ENCODE measurements at regions not wholly inside any gene's neighbourhood (a gene's known extent, or its start where the extent isn't known, plus 50 kb on each side); places are given as distances from the start of the nearest gene placed in this dataset.

DNA sequence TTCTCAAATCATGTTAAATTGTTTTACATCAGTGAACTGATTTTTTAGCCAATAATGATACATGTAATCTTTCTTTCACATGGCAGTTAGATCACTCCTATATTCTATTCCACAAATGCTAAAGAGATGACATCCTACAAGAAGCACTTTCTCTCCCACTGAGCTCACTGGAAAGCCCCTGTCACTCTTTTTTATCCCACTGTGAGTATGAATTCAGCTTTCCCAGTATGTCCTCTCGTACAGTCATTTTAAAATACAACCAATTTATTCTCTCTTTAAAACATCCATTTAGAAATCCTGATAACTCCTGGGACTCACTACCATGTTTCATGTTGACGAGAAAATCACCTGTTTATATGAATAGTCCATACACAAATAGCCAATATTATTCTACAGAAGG is 599.9 kb downstream of the SEMA5A start:
- H3K27ac ChIP-seq (ENCODE audit: low read depth in 2 of 2, low read length in 1 of 2): no peak overlapping the region
- 56 to 73% methylated on average over 2 of the region's 2 CpGs for WGBS, 2 donors
- no peaks in the 10 kb centered on the region for H3K27me3 ChIP-seq (ENCODE audit: control insufficient read depth in 1 of 2, insufficient read depth in 2 of 2, low read length in 2 of 2)
- no peak overlapping the region for H3K4me3 ChIP-seq (ENCODE audit: low read depth in 1 of 2, low read length in 2 of 2)
- H3K4me1 ChIP-seq (ENCODE audit: control insufficient read depth in 2 of 2, insufficient read depth in 2 of 2, low read length in 1 of 2): no peaks in the 10 kb centered on the region
- H3K9me3 ChIP-seq (ENCODE audit: control insufficient read depth in 2 of 2, insufficient read depth in 1 of 2, low read depth in 1 of 2, low read length in 1 of 2): no peaks in the 10 kb centered on the region
- H3K36me3 ChIP-seq (ENCODE audit: control insufficient read depth in 2 of 2, insufficient read depth in 2 of 2, low read length in 1 of 2): no peaks in the 10 kb centered on the region

DNA sequence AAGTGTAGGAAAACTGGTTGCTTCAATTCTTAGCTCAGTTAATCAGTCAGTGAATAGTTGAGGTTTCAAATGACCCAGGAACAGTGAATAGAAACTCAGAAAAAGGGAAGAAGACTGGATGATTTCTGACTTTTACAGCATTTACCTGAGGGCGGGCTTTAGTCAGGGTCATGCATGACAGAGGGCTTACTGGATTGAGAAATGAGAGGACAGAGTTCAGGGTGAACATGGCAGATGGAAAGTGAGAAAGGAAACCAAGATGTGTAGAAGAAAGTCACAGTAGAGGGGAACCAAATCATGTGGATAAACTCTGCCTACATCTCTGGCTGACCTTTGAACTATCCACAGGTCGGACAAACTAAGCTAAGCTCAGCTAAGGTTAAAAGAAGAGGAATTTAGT is 596.0 kb downstream of the SEMA5A start:
- H3K4me3 ChIP-seq (ENCODE audit: low read depth in 1 of 2, low read length in 2 of 2): no peak overlapping the region
- H3K4me1 ChIP-seq (ENCODE audit: control insufficient read depth in 2 of 2, insufficient read depth in 2 of 2, low read length in 1 of 2): no peaks in the 10 kb centered on the region
- 57 to 65% methylated on average over 2 of the region's 2 CpGs for WGBS, 2 donors
- H3K27me3 ChIP-seq (ENCODE audit: control insufficient read depth in 1 of 2, insufficient read depth in 2 of 2, low read length in 2 of 2): no peaks in the 10 kb centered on the region
- no peaks in the 10 kb centered on the region for H3K36me3 ChIP-seq (ENCODE audit: control insufficient read depth in 2 of 2, insufficient read depth in 2 of 2, low read length in 1 of 2)
- no peak overlapping the region for H3K27ac ChIP-seq (ENCODE audit: low read depth in 2 of 2, low read length in 1 of 2)
- no peaks in the 10 kb centered on the region for H3K9me3 ChIP-seq (ENCODE audit: control insufficient read depth in 2 of 2, insufficient read depth in 1 of 2, low read depth in 1 of 2, low read length in 1 of 2)

DNA sequence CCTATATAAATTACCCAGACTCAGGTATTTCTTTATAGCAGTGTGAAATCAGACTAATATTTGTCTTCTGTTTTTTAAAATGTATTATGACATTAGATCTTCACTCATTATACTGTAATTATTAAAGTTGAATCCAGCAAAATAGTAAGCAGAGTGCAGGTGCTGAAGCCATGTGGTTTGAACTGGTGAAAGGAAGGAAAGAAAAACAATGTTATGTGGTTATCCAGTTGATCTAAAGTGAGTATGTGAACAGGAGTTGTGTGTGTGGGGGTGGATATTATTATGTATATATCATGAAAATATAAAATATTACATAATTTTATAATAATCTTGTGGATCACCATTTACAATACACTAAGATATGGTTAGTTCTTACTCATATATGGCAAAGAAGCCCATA is 593.7 kb downstream of the SEMA5A start:
- no peaks in the 10 kb centered on the region for H3K27me3 ChIP-seq (ENCODE audit: control insufficient read depth in 1 of 2, insufficient read depth in 2 of 2, low read length in 2 of 2)
- no peak overlapping the region for H3K27ac ChIP-seq (ENCODE audit: low read depth in 2 of 2, low read length in 1 of 2)
- H3K4me3 ChIP-seq (ENCODE audit: low read depth in 1 of 2, low read length in 2 of 2): no peak overlapping the region
- no peaks in the 10 kb centered on the region for H3K9me3 ChIP-seq (ENCODE audit: control insufficient read depth in 2 of 2, insufficient read depth in 1 of 2, low read depth in 1 of 2, low read length in 1 of 2)
- H3K36me3 ChIP-seq (ENCODE audit: control insufficient read depth in 2 of 2, insufficient read depth in 2 of 2, low read length in 1 of 2): no peaks in the 10 kb centered on the region
- no peaks in the 10 kb centered on the region for H3K4me1 ChIP-seq (ENCODE audit: control insufficient read depth in 2 of 2, insufficient read depth in 2 of 2, low read length in 1 of 2)

DNA sequence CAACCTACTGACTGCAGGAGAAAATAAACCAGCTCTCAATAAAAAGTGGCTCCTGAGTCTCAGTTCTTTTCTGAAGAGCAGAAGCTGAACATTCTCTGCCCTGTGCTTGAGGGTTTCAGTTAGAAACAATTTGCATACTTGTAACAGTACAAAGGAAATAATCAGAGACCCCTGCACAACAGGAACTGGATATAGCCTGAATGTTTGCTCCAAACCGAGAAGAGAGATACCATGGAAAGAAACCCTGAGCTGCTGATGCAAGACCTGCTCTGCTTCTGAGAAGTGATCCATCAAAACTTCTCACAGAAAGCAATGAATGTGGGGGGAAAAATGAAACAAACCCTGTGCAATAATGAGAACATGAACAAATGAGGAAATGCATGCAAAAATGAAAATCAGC is 592.9 kb downstream of the SEMA5A start:
- H3K27me3 ChIP-seq (ENCODE audit: control insufficient read depth in 1 of 2, insufficient read depth in 2 of 2, low read length in 2 of 2): no peaks in the 10 kb centered on the region
- H3K4me1 ChIP-seq (ENCODE audit: control insufficient read depth in 2 of 2, insufficient read depth in 2 of 2, low read length in 1 of 2): no peaks in the 10 kb centered on the region
- no peak overlapping the region for H3K27ac ChIP-seq (ENCODE audit: low read depth in 2 of 2, low read length in 1 of 2)
- WGBS, 2 donors: 24 to 58% methylated on average over 1 of the region's 1 CpG
- H3K4me3 ChIP-seq (ENCODE audit: low read depth in 1 of 2, low read length in 2 of 2): no peak overlapping the region
- no peaks in the 10 kb centered on the region for H3K9me3 ChIP-seq (ENCODE audit: control insufficient read depth in 2 of 2, insufficient read depth in 1 of 2, low read depth in 1 of 2, low read length in 1 of 2)
- no peaks in the 10 kb centered on the region for H3K36me3 ChIP-seq (ENCODE audit: control insufficient read depth in 2 of 2, insufficient read depth in 2 of 2, low read length in 1 of 2)

DNA sequence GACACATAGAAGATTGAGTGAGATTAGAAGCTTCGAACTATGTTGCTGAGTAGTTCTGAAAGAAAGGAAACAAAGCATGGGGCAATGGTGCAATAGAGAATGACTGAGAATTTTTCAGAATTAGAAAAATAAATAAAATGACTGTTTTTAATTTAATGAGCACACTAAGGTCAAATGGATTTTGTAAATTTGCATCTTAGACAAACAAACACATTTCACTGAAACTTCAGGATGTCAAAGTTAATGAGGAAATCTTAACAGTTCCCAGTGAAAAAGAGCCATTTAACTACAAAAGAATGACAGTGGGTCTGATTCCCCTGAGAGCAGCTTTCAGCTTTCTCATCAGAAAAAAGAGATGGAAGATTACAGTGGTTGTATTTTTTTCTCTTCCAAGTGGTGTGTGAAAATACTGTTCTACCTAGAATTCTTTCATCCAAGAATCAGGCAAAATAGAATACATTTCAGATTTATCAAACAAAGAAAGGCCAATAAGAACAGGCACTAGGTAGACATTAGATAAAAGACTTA is 591.9 kb downstream of the SEMA5A start:
- no peaks in the 10 kb centered on the region for H3K4me1 ChIP-seq (ENCODE audit: control insufficient read depth in 2 of 2, insufficient read depth in 2 of 2, low read length in 1 of 2)
- H3K9me3 ChIP-seq (ENCODE audit: control insufficient read depth in 2 of 2, insufficient read depth in 1 of 2, low read depth in 1 of 2, low read length in 1 of 2): no peaks in the 10 kb centered on the region
- H3K27ac ChIP-seq (ENCODE audit: low read depth in 2 of 2, low read length in 1 of 2): no peak overlapping the region
- no peak overlapping the region for H3K4me3 ChIP-seq (ENCODE audit: low read depth in 1 of 2, low read length in 2 of 2)
- H3K36me3 ChIP-seq (ENCODE audit: control insufficient read depth in 2 of 2, insufficient read depth in 2 of 2, low read length in 1 of 2): no peaks in the 10 kb centered on the region
- WGBS, 2 donors: 68 to 80% methylated on average over 1 of the region's 1 CpG
- no peaks in the 10 kb centered on the region for H3K27me3 ChIP-seq (ENCODE audit: control insufficient read depth in 1 of 2, insufficient read depth in 2 of 2, low read length in 2 of 2)

DNA sequence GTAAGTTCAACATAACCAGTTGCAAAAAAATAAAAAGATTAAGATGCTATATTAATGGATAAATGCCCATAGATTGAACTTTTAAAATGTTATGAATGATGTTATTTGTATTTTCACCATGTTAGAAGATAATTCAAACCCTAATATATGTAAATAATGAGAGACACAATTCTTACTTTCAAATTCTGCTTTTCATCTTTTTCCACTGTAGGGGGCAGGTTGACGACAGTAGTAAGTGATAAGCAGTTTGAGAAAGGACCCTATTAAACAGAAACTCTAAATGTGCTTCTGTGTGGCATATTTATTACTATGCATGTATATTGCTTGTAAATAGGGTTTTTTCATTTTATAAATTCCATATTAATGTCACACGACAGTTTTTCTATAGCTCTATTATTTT is 591.1 kb downstream of the SEMA5A start:
- Histone ChIP-seq H3K4me3 (ENCODE audit: low read depth in 1 of 2, low read length in 2 of 2) (no peak overlapping the region), H3K27ac (ENCODE audit: low read depth in 2 of 2, low read length in 1 of 2) (no peak overlapping the region), H3K9me3 (ENCODE audit: control insufficient read depth in 2 of 2, insufficient read depth in 1 of 2, low read depth in 1 of 2, low read length in 1 of 2) (no peaks in the 10 kb centered on the region), H3K27me3 (ENCODE audit: control insufficient read depth in 1 of 2, insufficient read depth in 2 of 2, low read length in 2 of 2) (no peaks in the 10 kb centered on the region), H3K36me3 (ENCODE audit: control insufficient read depth in 2 of 2, insufficient read depth in 2 of 2, low read length in 1 of 2) (no peaks in the 10 kb centered on the region), H3K4me1 (ENCODE audit: control insufficient read depth in 2 of 2, insufficient read depth in 2 of 2, low read length in 1 of 2) (no peaks in the 10 kb centered on the region)
- 60 to 62% methylated on average over 2 of the region's 2 CpGs for WGBS, 2 donors

DNA sequence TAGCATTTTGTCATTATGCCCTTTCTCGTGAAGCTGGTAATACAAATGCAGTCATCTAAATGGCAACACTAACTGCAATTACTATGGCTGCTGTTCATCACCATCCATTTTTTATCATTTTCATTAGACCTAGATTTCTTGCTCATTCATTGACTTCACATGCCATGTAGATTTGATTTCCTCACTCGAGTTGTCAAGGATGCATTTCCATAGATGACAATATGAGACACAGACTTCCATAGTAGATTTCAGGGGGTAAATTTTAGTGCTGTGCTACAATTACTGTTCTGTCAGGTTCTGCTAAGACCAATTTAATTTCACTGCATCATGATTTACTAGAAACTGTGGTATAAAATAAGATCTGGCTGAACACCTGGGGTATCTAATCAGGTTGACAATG is 589.2 kb downstream of the SEMA5A start:
- no peaks in the 10 kb centered on the region for H3K27me3 ChIP-seq (ENCODE audit: control insufficient read depth in 1 of 2, insufficient read depth in 2 of 2, low read length in 2 of 2)
- no peak overlapping the region for H3K4me3 ChIP-seq (ENCODE audit: low read depth in 1 of 2, low read length in 2 of 2)
- no peaks in the 10 kb centered on the region for H3K4me1 ChIP-seq (ENCODE audit: control insufficient read depth in 2 of 2, insufficient read depth in 2 of 2, low read length in 1 of 2)
- no peaks in the 10 kb centered on the region for H3K9me3 ChIP-seq (ENCODE audit: control insufficient read depth in 2 of 2, insufficient read depth in 1 of 2, low read depth in 1 of 2, low read length in 1 of 2)
- no peak overlapping the region for H3K27ac ChIP-seq (ENCODE audit: low read depth in 2 of 2, low read length in 1 of 2)
- 85 to 88% methylated on average over 2 of the region's 2 CpGs for whole genome bisulfite sequencing, 2 donors
- no peaks in the 10 kb centered on the region for H3K36me3 ChIP-seq (ENCODE audit: control insufficient read depth in 2 of 2, insufficient read depth in 2 of 2, low read length in 1 of 2)

DNA sequence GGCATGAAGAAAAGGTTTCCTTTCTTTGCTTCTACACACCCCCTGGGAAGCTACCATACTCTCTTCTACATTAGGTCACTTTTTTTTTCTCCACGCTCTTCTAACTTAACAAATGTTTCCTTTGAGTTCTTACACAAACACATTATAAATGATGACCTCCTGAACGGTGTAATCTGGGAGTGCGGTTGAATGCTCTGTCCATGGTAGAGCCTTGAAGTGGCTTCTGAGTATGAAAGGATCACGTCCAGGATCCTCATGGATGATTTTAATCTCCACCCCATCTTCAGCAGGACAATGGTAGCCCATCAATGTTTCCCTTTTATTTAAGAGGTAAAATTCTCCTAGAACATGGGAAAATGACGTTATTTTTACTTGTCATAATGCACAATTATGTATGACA is 587.3 kb downstream of the SEMA5A start:
- WGBS, 2 donors: 47 to 64% methylated on average over 5 of the region's 5 CpGs
- no peaks in the 10 kb centered on the region for H3K9me3 ChIP-seq (ENCODE audit: control insufficient read depth in 2 of 2, insufficient read depth in 1 of 2, low read depth in 1 of 2, low read length in 1 of 2)
- no peak overlapping the region for H3K27ac ChIP-seq (ENCODE audit: low read depth in 2 of 2, low read length in 1 of 2)
- no peak overlapping the region for H3K4me3 ChIP-seq (ENCODE audit: low read depth in 1 of 2, low read length in 2 of 2)
- no peaks in the 10 kb centered on the region for H3K36me3 ChIP-seq (ENCODE audit: control insufficient read depth in 2 of 2, insufficient read depth in 2 of 2, low read length in 1 of 2)
- H3K4me1 ChIP-seq (ENCODE audit: control insufficient read depth in 2 of 2, insufficient read depth in 2 of 2, low read length in 1 of 2): no peaks in the 10 kb centered on the region
- no peaks in the 10 kb centered on the region for H3K27me3 ChIP-seq (ENCODE audit: control insufficient read depth in 1 of 2, insufficient read depth in 2 of 2, low read length in 2 of 2)

DNA sequence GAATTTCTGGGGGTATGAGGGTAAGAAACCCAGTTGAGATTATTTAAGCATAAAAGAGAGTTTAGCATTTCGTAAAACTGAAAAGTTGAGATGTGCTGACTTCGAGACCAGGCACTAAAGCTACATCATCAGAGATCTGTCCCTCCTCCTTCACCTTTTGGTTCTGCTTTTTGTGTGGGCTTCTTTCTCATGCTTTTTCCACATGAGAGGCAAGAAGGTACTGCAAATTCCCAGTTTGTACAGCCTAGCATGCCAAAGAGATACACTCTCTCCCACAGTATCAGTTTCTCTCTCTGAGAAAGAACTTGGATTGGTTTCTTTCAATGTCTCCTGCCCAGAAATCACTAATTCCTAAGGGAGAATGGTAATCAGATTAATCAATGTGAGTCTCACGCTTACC is 584.7 kb downstream of the SEMA5A start:
- no peaks in the 10 kb centered on the region for H3K9me3 ChIP-seq (ENCODE audit: control insufficient read depth in 2 of 2, insufficient read depth in 1 of 2, low read depth in 1 of 2, low read length in 1 of 2)
- no peaks in the 10 kb centered on the region for H3K27me3 ChIP-seq (ENCODE audit: control insufficient read depth in 1 of 2, insufficient read depth in 2 of 2, low read length in 2 of 2)
- no peaks in the 10 kb centered on the region for H3K36me3 ChIP-seq (ENCODE audit: control insufficient read depth in 2 of 2, insufficient read depth in 2 of 2, low read length in 1 of 2)
- no peak overlapping the region for H3K27ac ChIP-seq (ENCODE audit: low read depth in 2 of 2, low read length in 1 of 2)
- H3K4me3 ChIP-seq (ENCODE audit: low read depth in 1 of 2, low read length in 2 of 2): no peak overlapping the region
- H3K4me1 ChIP-seq (ENCODE audit: control insufficient read depth in 2 of 2, insufficient read depth in 2 of 2, low read length in 1 of 2): no peaks in the 10 kb centered on the region
- WGBS, 2 donors: 73 to 81% methylated on average over 3 of the region's 3 CpGs

DNA sequence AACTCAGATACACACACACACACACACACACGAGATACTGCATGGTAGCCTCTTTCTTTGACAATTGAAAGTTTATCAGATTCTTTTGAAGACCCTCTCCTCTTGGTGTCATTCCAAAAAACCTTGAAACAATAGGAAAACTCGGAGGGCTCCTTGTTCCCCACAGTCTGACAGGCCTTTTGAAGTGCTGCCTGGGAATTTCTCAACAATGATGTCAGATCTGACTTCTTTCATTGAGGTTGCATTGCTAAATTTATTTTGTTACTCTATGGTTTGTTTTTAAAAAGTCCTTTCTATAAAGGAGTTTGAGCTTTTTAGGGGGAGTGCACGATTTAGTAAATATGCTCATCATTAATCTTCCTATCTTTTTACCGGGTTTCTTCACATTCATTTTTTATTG is 583.9 kb downstream of the SEMA5A start:
- Histone ChIP-seq H3K27ac (ENCODE audit: low read depth in 2 of 2, low read length in 1 of 2) (no peak overlapping the region), H3K4me3 (ENCODE audit: low read depth in 1 of 2, low read length in 2 of 2) (no peak overlapping the region), H3K36me3 (ENCODE audit: control insufficient read depth in 2 of 2, insufficient read depth in 2 of 2, low read length in 1 of 2) (no peaks in the 10 kb centered on the region), H3K9me3 (ENCODE audit: control insufficient read depth in 2 of 2, insufficient read depth in 1 of 2, low read depth in 1 of 2, low read length in 1 of 2) (no peaks in the 10 kb centered on the region), H3K4me1 (ENCODE audit: control insufficient read depth in 2 of 2, insufficient read depth in 2 of 2, low read length in 1 of 2) (no peaks in the 10 kb centered on the region), H3K27me3 (ENCODE audit: control insufficient read depth in 1 of 2, insufficient read depth in 2 of 2, low read length in 2 of 2) (no peaks in the 10 kb centered on the region)
- WGBS, 2 donors: 40 to 45% methylated on average over 4 of the region's 4 CpGs
